ENCODE measurements at regions not wholly inside any gene's neighbourhood (a gene's known extent, or its start where the extent isn't known, plus 50 kb on each side); places are given as distances from the start of the nearest gene placed in this dataset.
"Not testable (repeated sequence)": the region's sequence is repeated elsewhere in the genome, so short reads cannot be mapped to it uniquely, and the experiment has no call there.

GRCh38 chrX:140141444-140142029 is 176.2 kb upstream of the CXorf66 start (continued):
- TF ChIP-seq RAD21 (CRISPR knock-in tag; conservative IDR thresholded peaks at IDR 0.05 in 1 of 2, IDR thresholded peaks at IDR 0.05 in 1 of 2), result peak; percentile 11 to 46; a peak in 2 of 4 replicates

- BruUV-seq (replicated peaks); H3K9me1 ChIP-seq (ENCODE audit: control insufficient read depth, insufficient read depth, low read length); H3K79me2 ChIP-seq (ENCODE audit: control insufficient read depth, insufficient read depth, low read length); POLR2A ChIA-PET; CTCF ChIA-PET (ENCODE audit: low intra/inter-chr PET ratio); H3K4me2 ChIP-seq (ENCODE audit: insufficient read depth, low read length); FAIRE-seq; H3K4me3 ChIP-seq; ATAC-seq; H3K9ac ChIP-seq (ENCODE audit: insufficient read depth in 1 of 2, low read depth in 2 of 2, low read length in 2 of 2); H2AFZ ChIP-seq (ENCODE audit: low read depth, low read length); H3K27me3 ChIP-seq (ENCODE audit: control insufficient read depth in 2 of 2, insufficient read depth in 2 of 2, low read length in 2 of 2); H3K27ac ChIP-seq (ENCODE audit: extremely low read depth, low read depth, low read length); H3K36me3 ChIP-seq (ENCODE audit: control insufficient read depth, insufficient read depth, low read length); DNase-seq (ENCODE audit: extremely low read depth in 1 of 4, low spot score in 3 of 4); H3K4me1 ChIP-seq (replicated peaks in 1 of 2; ENCODE audit: control insufficient read depth in 2 of 2, insufficient read depth in 2 of 2, low read length in 2 of 2); H4K20me1 ChIP-seq (replicated peaks; ENCODE audit: control insufficient read depth, insufficient read depth, low read length); H3K9me3 ChIP-seq (replicated peaks; ENCODE audit: control insufficient read depth, insufficient read depth, low read depth, low read length); intact Hi-C loops (cut with micrococcal nuclease): not testable (repeated sequence)
- WGBS (ENCODE audit: insufficient coverage, low coverage, missing lambda C conversion rate), result 0% methylated on average over 9 of the region's 9 CpGs
- in situ Hi-C loops (cut with MboI), result loop anchor here (5.0 kb wide), 1 partner anchor 61 kb away; no protein-coding TSS in a partner anchor
Observed at GRCh38 chrX:140138492-140138891, 173.2 kb upstream of the CXorf66 start.

- H3K36me3 ChIP-seq (ENCODE audit: control insufficient read depth, insufficient read depth, low read length); intact Hi-C loops (cut with micrococcal nuclease); H3K79me2 ChIP-seq (ENCODE audit: control insufficient read depth, insufficient read depth, low read length); ATAC-seq; H3K9me3 ChIP-seq (replicated peaks; ENCODE audit: control insufficient read depth, insufficient read depth, low read depth, low read length); BruUV-seq (replicated peaks); H3K4me3 ChIP-seq; H3K9ac ChIP-seq (ENCODE audit: insufficient read depth in 1 of 2, low read depth in 2 of 2, low read length in 2 of 2); H3K27ac ChIP-seq (ENCODE audit: extremely low read depth, low read depth, low read length); H3K4me1 ChIP-seq (replicated peaks in 1 of 2; ENCODE audit: control insufficient read depth in 2 of 2, insufficient read depth in 2 of 2, low read length in 2 of 2); POLR2A ChIA-PET; FAIRE-seq; H3K27me3 ChIP-seq (ENCODE audit: control insufficient read depth in 2 of 2, insufficient read depth in 2 of 2, low read length in 2 of 2); H4K20me1 ChIP-seq (replicated peaks; ENCODE audit: control insufficient read depth, insufficient read depth, low read length); H3K9me1 ChIP-seq (ENCODE audit: control insufficient read depth, insufficient read depth, low read length); H2AFZ ChIP-seq (ENCODE audit: low read depth, low read length); H3K4me2 ChIP-seq (ENCODE audit: insufficient read depth, low read length); DNase-seq (ENCODE audit: extremely low read depth in 1 of 4, low spot score in 3 of 4); CTCF ChIA-PET (ENCODE audit: low intra/inter-chr PET ratio): not testable (repeated sequence)
- in situ Hi-C loops (cut with MboI), result loop anchor here (5.0 kb wide), 1 partner anchor 61 kb away; no protein-coding TSS in a partner anchor
- WGBS (ENCODE audit: insufficient coverage, low coverage, missing lambda C conversion rate), result no CpG with 5 or more reads among the region's 3 CpGs
Observed at GRCh38 chrX:140138065-140138464, 172.7 kb upstream of the CXorf66 start.
